ENCODE measurements at regions not wholly inside any gene's neighbourhood (a gene's known extent, or its start where the extent isn't known, plus 50 kb on each side); places are given as distances from the start of the nearest gene placed in this dataset.

DNA sequence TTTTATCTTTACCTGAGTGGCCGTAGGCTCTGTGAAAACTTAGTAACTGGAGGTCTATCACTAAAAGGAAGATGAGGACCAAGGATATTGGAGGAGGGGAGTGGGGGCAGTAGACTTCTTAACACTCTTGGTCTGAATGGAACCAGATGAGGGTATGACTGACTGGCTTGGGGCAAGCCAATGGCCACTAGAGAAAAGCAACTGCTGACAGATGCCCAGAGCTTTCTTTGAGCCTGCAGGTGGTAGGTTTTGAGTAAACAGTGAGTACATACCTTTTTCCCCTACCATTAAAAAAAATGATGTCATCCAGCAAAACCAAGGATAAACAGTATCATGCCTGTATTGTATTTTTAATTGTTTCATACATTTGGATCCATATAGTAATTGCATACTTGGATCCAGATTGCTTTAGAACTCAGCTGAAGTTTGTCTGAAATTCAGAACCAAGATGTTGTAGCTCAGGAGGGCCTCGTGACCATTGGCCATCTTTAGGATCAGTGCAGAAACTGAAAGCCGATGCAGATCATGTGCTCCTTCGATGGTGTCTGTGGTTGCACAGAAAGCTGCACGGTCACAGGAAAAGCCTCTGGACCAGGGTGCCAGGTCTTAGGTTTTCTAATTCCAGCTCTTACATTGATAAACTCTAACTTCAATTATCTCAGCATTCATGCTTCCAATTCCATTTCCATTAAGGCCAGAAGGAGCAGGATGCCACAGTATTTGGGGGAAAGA, 131.0 kb downstream of the PDGFRA start:
- DNase-seq: no peak

DNA sequence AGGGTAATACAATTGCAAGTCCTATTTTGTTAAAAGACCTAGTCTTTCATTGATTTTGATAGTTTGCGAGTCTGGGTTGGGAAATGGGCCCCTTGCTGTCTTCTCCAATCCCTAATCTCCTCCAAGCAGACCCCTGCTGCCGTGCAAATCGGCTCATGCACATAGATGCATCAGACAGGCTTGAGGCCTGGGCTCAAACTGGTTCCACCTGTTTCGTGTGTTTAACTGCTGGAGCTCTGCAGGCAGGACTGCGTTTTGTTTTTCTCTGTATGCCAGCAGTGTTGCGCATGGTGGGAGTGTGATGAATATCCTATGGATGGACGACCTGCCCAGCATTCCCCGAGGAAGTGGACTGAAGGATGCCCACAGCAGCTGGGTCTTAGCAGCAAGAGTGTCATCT, 133.9 kb downstream of the PDGFRA start:
- no peak for DNase-seq

- DNase-seq: no peak
Measured at GRCh38 chr4:54365691-54366090, 136.6 kb downstream of the PDGFRA start.

DNA sequence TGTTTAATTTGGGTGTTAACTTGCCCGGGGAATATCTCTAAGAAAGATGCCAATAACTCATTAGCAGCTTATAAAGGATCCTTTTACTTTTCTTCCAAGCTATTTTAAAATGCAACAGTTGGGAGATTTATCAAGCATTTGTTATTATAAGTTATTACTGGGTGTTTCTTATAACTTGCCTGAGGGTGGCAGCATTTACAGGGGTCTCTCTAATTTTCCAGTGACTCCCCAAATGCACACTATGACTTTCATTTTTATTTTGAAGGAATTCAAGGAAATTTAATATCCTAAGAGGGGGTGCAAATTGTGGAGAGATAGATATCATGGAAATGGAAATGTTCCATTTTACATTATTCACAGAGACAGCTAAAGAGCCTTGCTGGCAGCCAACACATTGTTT, 138.0 kb downstream of the PDGFRA start:
- DNase-seq: no peak

GRCh38 chr4:54368281-54369265, 139.5 kb downstream of the PDGFRA start:
- no peak for DNase-seq

DNA sequence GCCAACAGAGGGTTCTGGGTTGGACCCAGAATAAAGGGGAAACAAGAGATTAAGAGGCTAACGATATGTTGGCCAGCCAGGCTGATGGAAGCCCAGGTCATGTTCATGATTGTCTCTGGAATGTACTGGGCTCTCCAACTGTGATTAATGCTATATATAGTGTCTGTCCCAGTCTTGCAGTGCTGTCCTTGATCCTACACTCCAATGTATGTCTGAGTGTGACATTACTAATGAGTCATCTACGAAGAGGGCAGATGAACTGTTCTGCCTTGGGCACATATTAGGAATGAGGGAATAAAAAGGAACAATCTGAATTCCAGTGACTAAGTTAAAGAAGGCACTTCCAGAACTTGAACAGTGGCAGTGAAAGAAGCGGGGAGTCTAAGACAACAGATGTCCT, 142.1 kb downstream of the PDGFRA start:
- DNase-seq: no peak

GRCh38 chr4:54372951-54373350, 143.9 kb downstream of the PDGFRA start:
- DNase-seq: no peak

DNA sequence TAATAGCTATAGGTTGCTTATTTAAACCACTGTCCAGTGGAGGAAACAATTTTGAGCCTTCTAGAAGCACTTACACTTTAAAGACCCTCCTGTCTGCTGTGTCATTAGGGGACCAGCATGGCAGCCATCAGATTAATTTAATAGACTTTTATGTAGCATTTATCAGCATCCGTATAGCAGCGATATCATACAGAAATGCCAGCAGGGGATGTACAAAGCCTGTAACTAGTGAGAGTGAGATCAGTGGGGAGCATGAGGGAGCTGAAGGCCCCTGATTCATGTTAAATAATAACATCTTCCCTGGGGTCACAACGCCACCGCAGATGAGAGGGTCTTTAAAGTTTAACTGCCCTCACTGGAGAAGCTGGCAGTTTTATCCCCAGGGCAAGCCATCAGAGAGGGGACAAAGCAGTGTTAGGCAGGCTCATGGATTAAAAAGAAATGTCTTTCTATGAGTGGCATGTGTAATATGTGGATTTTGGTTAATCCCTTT, 144.7 kb downstream of the PDGFRA start:
- no peak for DNase-seq

- no peak for DNase-seq
Measured at GRCh38 chr4:54378461-54378860, 149.4 kb downstream of the PDGFRA start.

GRCh38 chr4:54384152-54384551, 155.1 kb downstream of the PDGFRA start:
- DNase-seq: no peak

DNA sequence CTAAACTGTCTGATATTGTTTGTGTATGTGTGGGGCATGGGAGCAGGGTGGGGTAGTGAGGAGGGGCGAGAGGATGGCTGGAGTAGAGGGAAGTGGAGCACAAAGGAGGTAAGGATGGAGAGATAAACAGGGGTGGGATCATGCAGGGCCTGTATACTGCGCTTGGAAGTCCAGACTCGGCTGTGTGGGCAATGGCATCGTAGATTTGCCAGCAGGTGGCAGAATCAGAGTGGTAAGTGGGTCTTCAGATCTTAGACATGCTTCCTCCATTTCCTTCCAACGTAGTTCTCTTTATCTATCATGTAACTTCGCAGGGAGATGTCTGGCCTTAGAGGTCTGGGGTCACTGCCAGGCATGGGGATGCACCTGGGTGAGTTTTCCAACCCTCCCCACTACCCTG, 155.5 kb downstream of the PDGFRA start:
- no peak for DNase-seq

DNA sequence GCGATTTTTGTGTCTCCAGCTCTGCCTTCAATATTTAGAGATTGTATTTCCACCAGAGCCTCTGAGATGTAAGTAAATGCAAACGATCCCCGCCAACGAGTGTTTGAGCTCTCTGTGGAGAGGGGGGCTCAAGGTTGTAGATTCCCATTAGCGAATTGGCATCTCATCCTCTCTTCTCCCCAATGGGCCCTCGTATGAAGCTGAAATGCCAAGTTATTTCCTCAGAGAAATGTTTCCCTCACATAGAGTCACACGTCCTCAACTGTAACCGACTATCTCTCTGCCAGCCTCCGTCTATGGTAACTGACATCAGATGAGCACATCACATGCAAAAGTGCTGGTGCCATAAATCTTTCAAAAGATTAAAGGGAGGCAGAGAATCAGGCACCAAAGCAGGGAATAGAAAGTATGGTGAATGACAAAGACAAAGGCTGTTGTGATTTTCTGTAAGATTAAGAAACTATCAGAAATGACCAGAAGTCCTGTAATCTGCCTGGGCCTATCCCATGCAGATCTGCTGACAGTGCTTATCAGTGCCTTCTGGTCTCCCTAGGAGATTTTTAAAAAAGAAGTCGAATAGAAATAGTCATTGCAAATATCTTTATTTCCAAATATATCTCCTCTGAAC, 157.1 kb downstream of the PDGFRA start:
- no peak for DNase-seq

DNA sequence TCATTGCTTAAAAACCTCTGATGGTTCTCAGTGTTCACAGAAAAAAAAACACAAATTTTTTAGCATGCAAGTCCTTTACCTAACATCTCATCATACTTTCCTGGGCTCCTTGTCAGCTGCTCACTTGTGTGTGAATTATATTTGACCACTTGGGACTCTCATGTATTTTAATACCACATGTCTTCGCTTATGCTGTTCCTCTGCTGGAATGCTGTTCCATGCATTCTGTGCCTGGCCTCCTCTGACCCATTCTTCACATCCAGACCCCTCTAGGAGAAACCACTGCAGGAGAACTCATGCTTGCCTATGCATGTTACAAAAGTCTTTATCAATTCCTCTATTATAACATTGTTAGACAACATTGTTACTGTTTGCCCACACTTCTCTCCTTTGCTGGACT, 157.6 kb downstream of the PDGFRA start:
- DNase-seq: no peak

- no peak for DNase-seq
Measured at GRCh38 chr4:54390670-54391069, 161.6 kb downstream of the PDGFRA start.

DNA sequence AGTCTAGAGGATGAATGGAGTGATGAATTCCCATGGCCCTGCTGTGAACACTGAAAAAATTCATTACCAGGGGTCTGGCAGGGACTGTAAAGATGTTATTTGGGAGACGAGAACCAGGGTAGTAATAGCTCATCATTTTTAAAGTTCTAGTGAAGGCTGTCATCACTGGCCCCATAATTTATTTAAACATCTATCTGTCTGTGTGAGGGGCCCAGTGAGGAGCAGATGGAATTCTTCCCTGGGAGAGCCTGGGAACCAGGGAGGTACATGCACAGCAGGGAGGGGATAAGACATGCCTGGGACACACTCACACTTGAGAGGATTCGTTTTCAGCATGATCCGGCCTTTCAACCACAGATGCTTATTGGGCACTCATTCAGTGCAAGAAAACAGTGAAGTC, 162.0 kb downstream of the PDGFRA start:
- DNase-seq: no peak

DNA sequence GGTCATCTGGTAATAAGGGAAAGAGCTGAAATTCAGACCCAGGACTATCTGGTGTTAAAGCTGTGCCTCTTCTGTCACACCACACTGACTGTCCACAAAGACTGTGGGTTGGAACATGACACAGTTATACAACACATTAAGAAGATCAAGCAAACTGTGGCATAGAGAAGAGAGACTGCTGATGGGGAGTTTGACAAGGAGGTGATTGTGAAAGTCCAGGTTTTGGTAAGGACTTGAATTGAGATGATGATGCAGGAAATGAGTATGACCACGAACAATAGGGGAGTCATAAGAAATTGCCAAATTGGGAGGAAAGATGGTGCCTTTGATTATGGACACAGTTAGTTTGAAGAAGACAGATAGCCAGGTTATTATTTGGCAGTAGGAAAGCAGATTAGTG, 163.4 kb downstream of the PDGFRA start:
- no peak for DNase-seq

DNA sequence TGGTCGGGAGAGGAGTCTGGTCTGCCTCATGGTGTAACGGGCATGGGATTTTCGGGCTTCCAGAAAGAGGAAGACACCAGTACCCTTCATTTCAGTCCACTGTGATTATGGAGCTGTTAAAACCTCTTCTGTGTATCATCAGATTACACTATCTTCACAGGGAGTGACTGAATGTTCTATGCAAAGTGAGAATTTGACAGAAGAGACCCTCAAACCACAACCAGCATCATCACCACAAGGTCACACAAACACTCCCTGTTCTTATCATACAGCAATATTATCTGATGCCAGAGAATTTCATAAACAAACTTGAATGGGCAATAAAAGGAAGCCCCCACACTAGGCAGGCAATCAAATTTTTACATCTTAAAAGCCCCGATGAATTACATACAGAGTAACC, 164.2 kb downstream of the PDGFRA start:
- no peak for DNase-seq

GRCh38 chr4:54395013-54395527, 166.0 kb downstream of the PDGFRA start:
- no peak for DNase-seq

DNA sequence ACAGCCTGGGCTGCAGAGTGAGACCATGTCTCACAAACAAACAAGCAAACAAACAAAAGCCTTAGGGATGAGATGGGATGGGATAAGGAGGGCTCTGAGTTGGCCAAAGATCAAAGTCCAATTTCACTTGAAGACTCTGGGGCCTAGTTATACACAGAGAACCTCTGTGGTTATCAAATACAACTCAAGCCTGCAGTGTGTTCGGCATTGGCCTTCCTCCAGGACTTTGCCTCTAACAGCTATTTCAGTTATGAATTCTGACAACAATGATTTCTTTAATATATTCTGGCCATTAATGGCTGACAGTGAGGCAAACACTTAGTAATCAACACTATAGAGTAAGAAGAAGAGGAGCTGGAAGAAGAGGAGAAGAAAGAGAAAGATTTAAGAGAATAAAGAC, 171.1 kb downstream of the PDGFRA start:
- DNase-seq: no peak

DNA sequence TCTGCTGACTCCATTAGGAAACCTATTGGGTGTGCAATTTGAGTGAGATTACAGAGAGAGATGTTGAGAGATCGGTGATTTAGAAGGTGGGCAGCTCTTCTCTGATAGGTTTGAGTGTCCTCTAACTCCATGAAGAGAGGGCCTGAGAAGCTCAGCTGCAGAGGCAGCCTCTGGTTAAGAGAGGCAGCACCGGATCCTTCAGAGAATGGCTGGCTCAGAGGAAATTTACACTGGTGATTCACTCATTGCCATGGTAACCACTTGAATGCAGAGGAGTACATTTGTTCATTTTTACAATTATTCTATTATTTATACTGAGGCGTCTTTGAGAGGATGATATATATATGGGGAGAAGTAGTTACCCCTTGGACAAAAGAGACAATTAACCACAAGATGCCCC, 171.7 kb downstream of the PDGFRA start:
- no peak for DNase-seq

DNA sequence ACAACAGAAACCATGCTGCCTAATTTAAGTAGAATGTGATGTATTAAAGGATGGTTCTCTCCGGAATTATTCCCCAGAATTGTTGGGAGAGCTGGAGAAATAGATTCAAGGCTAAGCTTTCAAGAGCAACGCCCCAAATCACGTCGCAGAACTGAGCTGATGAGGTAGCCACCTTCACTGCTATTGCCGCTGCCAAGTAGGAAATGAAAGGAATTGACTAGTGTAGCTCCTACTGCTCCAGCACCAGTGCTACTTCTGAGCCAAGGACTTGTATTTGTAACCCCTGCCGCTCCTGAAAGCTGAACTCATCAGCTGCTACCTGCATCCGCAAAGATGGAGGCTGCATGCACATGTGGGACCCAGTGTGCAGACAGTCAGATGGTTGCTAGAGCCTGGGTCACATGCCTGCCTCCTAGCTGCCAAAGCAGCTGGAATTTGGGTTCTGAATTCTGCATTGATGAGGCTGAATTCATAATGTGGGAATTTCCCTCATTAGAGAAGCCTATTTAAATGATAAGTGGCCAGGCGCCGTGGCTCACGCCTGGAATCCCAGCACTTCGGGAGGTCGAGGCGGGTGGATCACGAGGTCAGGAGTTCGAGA, 173.9 kb downstream of the PDGFRA start:
- no peak for DNase-seq

Measured in renal pelvis (tissue), 1 donor.